ENCODE measurements at regions not wholly inside any gene's neighbourhood (a gene's known extent, or its start where the extent isn't known, plus 50 kb on each side); places are given as distances from the start of the nearest gene placed in this dataset.

GRCh38 chr5:127187706-127188105 is 102.9 kb upstream of the MEGF10 start:
- TF ChIP-seq CTCF (IDR thresholded peaks at IDR 0.05) (no peak), EZH2 (IDR thresholded peaks at IDR 0.05) (no peak), EZH2phosphoT487 (IDR thresholded peaks at IDR 0.05) (no peak)

Data from neural progenitor cell (in vitro differentiated cells).